ENCODE measurements at regions not wholly inside any gene's neighbourhood (a gene's known extent, or its start where the extent isn't known, plus 50 kb on each side); places are given as distances from the start of the nearest gene placed in this dataset.

GRCh38 chr4:110395421-110395820 is 80.5 kb upstream of the ENPEP start:
- no peak overlapping the region for H3K27ac ChIP-seq
- TF ChIP-seq CTCF (IDR thresholded peaks at IDR 0.05) (no peak), POLR2A (IDR thresholded peaks at IDR 0.05) (no peak)
- no peak overlapping the region for H3K4me3 ChIP-seq
- no peaks in the 10 kb centered on the region for H3K27me3 ChIP-seq
- DNase-seq (no peak), ATAC-seq (no peak)
- H3K4me1 ChIP-seq: no peaks in the 10 kb centered on the region
- H3K36me3 ChIP-seq: no peaks in the 10 kb centered on the region
- intact Hi-C loops (cut with DNase I): no loop called here
- WGBS, 4 donors: 78 to 89% (median 85%) methylated on average over 1 of the region's 1 CpG
- no peaks in the 10 kb centered on the region for H3K9me3 ChIP-seq

GRCh38 chr4:110394871-110395270 is 81.1 kb upstream of the ENPEP start:
- no peak for DNase-seq
- no peaks in the 10 kb centered on the region for H3K9me3 ChIP-seq
- TF ChIP-seq CTCF (IDR thresholded peaks at IDR 0.05) (no peak), POLR2A (IDR thresholded peaks at IDR 0.05) (no peak)
- H3K4me3 ChIP-seq: no peak overlapping the region
- ATAC-seq: no peak
- H3K4me1 ChIP-seq: no peaks in the 10 kb centered on the region
- intact Hi-C loops (cut with DNase I): no loop called here
- H3K36me3 ChIP-seq: no peaks in the 10 kb centered on the region
- no peak overlapping the region for H3K27ac ChIP-seq
- H3K27me3 ChIP-seq: no peaks in the 10 kb centered on the region

- ATAC-seq (no peak), DNase-seq (no peak)
- intact Hi-C loops (cut with DNase I): no loop called here
- TF ChIP-seq CTCF (IDR thresholded peaks at IDR 0.05) (no peak), POLR2A (IDR thresholded peaks at IDR 0.05) (no peak)
- Histone ChIP-seq H3K36me3 (no peaks in the 10 kb centered on the region), H3K4me3 (no peak overlapping the region), H3K4me1 (no peaks in the 10 kb centered on the region), H3K27me3 (no peaks in the 10 kb centered on the region), H3K9me3 (peaks cover 0 to 31% (median 4%) of the 10 kb centered on the region in 12 donors), H3K27ac (no peak overlapping the region)
These were observed 94.2 kb upstream of the ENPEP start for GRCh38 chr4:110381784-110382183.

- no peak overlapping the region for H3K4me3 ChIP-seq
- intact Hi-C loops (cut with DNase I): no loop called here
- H3K4me1 ChIP-seq: no peaks in the 10 kb centered on the region
- WGBS, 4 donors: 50 to 59% (median 57%) methylated on average over 2 of the region's 2 CpGs
- DNase-seq: no peak
- no peaks in the 10 kb centered on the region for H3K9me3 ChIP-seq
- H3K27ac ChIP-seq: no peak overlapping the region
- no peak for TF ChIP-seq CTCF (IDR thresholded peaks at IDR 0.05)
- no peaks in the 10 kb centered on the region for H3K36me3 ChIP-seq
- no peak for ATAC-seq
- H3K27me3 ChIP-seq: peaks cover 0 to 3% (median 0%) of the 10 kb centered on the region in 9 donors
These were observed 103.5 kb upstream of the ENPEP start for GRCh38 chr4:110372485-110372884.

Measured in heart left ventricle (tissue), 16 donors.